ENCODE measurements at regions not wholly inside any gene's neighbourhood (a gene's known extent, or its start where the extent isn't known, plus 50 kb on each side); places are given as distances from the start of the nearest gene placed in this dataset.

- in situ Hi-C loops (cut with MboI; ENCODE audit: low sequenced_read_pairs) (no loop called here), intact Hi-C loops (cut with micrococcal nuclease) (no loop called here), dilution Hi-C loops (cut with HindIII; ENCODE audit: low sequenced_read_pairs, unreplicated experiment) (no loop called here)
- H2AK5ac ChIP-seq (ENCODE audit: low read depth, low read length), result no peak overlapping the region
- H3K27me3 ChIP-seq (ENCODE audit: control insufficient read depth, insufficient read depth, low read length), result no peaks in the 10 kb centered on the region
- ChIA-PET POLR2A (ENCODE audit: unreplicated experiment) (no interaction called here), CTCF (no interaction called here)
- H2AK9ac ChIP-seq (replicated peaks; ENCODE audit: low read depth, low read length, poor library complexity), result no peak overlapping the region
- no peaks in the 10 kb centered on the region for H3K9me1 ChIP-seq (ENCODE audit: insufficient read depth, low read length)
- H3K14ac ChIP-seq (replicated peaks; ENCODE audit: low read depth, low read length), result no peak overlapping the region
- no peak overlapping the region for H3K23ac ChIP-seq (ENCODE audit: low read depth, low read length)
- no CpG with 5 or more reads among the region's 19 CpGs for WGBS, 2 experiments (ENCODE audit: extremely low coverage in 2 of 2, insufficient read length in 1 of 2)
- ATAC-seq (ENCODE audit: low read depth) (no peak), DNase-seq (no peak)
- H2AFZ ChIP-seq (replicated peaks; ENCODE audit: low read length, poor library complexity), result peak overlapping the region; percentile 11
- H3K9ac ChIP-seq (ENCODE audit: low read depth, low read length), result no peak overlapping the region
- no peak overlapping the region for H3K4me3 ChIP-seq (ENCODE audit: insufficient read depth, low read depth, low read length)
- no peak overlapping the region for H3K18ac ChIP-seq (ENCODE audit: low read depth, low read length)
- H3K4me2 ChIP-seq (ENCODE audit: low read depth, low read length), result no peak overlapping the region
- no peak overlapping the region for H4K5ac ChIP-seq (ENCODE audit: low read depth, low read length)
- no peaks in the 10 kb centered on the region for H3K4me1 ChIP-seq (ENCODE audit: control insufficient read depth, insufficient read depth, low read length)
- no peak overlapping the region for H3K56ac ChIP-seq (ENCODE audit: extremely low read depth, insufficient read depth, low read length)
- no peak for TF ChIP-seq RCOR1 (IDR thresholded peaks at IDR 0.05; ENCODE audit: insufficient replicate concordance, low read length)
- no peak for TF ChIP-seq POLR2A (IDR thresholded peaks at IDR 0.05; ENCODE audit: low read depth, low read length)
- no peak for TF ChIP-seq CTCF (conservative IDR thresholded peaks at IDR 0.05; ENCODE audit: low read depth, low read length)
- TF ChIP-seq BHLHE40 (IDR thresholded peaks at IDR 0.05; ENCODE audit: low read depth, low read length), result no peak
- TF ChIP-seq MAFK (IDR thresholded peaks at IDR 0.05; ENCODE audit: low read depth, low read length), result no peak
- TF ChIP-seq FOS (IDR thresholded peaks at IDR 0.05; ENCODE audit: low read depth, low read length), result no peak
- TF ChIP-seq CEBPB (IDR thresholded peaks at IDR 0.05; ENCODE audit: low read depth, low read length), result no peak
- TF ChIP-seq USF2 (IDR thresholded peaks at IDR 0.05; ENCODE audit: low read depth, low read length), result no peak
- no peak for TF ChIP-seq MAZ (IDR thresholded peaks at IDR 0.05; ENCODE audit: borderline replicate concordance, low read depth, low read length)
- TF ChIP-seq RAD21 (IDR thresholded peaks at IDR 0.05; ENCODE audit: low read length), result no peak
- no peak for TF ChIP-seq NFE2L2 (IDR thresholded peaks at IDR 0.05; ENCODE audit: low read depth, low read length)
- TF ChIP-seq SMC3 (IDR thresholded peaks at IDR 0.05; ENCODE audit: low read depth, low read length), result no peak
- no peak overlapping the region for H2BK20ac ChIP-seq (ENCODE audit: low read depth, low read length)
- no peak overlapping the region for H2BK5ac ChIP-seq (ENCODE audit: low read depth, low read length, poor library complexity, severe bottlenecking)
- no peak overlapping the region for H4K8ac ChIP-seq (ENCODE audit: low read depth in 2 of 2, low read length in 2 of 2)
- no peaks in the 10 kb centered on the region for H3K36me3 ChIP-seq (ENCODE audit: control insufficient read depth, insufficient read depth, low read length)
- H4K91ac ChIP-seq (ENCODE audit: insufficient read depth, low read depth, low read length), result no peak overlapping the region
- no TSS peak for BruUV-seq (replicated peaks)
- H3K27ac ChIP-seq (ENCODE audit: insufficient read depth, low read length), result no peak overlapping the region
- H2BK15ac ChIP-seq (ENCODE audit: low read depth, low read length), result no peak overlapping the region
- H3K79me1 ChIP-seq (ENCODE audit: low read depth in 1 of 2, low read length in 2 of 2), result no peaks in the 10 kb centered on the region
- H4K20me1 ChIP-seq (ENCODE audit: insufficient read depth, low read length), result no peaks in the 10 kb centered on the region
- H3K9me3 ChIP-seq (ENCODE audit: control insufficient read depth, insufficient read depth, low read length), result peaks cover 61% of the 10 kb centered on the region
- no peak overlapping the region for H2BK120ac ChIP-seq (ENCODE audit: low read depth, low read length)
- H3K4ac ChIP-seq (ENCODE audit: low read depth, low read length), result no peak overlapping the region
Measured at GRCh38 chr22:48822278-48823233, 1005.1 kb downstream of the BRD1 start.

Data from IMR-90 (cell line).